ENCODE measurements at regions not wholly inside any gene's neighbourhood (a gene's known extent, or its start where the extent isn't known, plus 50 kb on each side); places are given as distances from the start of the nearest gene placed in this dataset.

GRCh38 chr9:129496473-129497004 is 124.4 kb downstream of the C9orf50 start:
- peak overlapping the region; percentile 58 for H3K4me3 ChIP-seq (ENCODE audit: low read depth, low read length, poor library complexity, severe bottlenecking)

GRCh38 chr9:129495620-129496472 is 125.1 kb downstream of the C9orf50 start:
- POLR2A ChIA-PET (ENCODE audit: low non-redundant PET), result interaction anchor here (0.6 to 1.0 kb wide), 3 partner anchors 13 to 1075 kb away, joined by 3 to 5 read pairs (median 4); partner anchors contain the start of gene IER5L
- H3K4me1 ChIP-seq (ENCODE audit: insufficient read depth, low read length, poor library complexity, severe bottlenecking), result peaks cover 65% of the 10 kb centered on the region
- peak overlapping the region; percentile 58 for H3K4me3 ChIP-seq (ENCODE audit: low read depth, low read length, poor library complexity, severe bottlenecking)
- CTCF ChIA-PET, result interaction anchor here (0.5 to 0.8 kb wide), 3 partner anchors 64 to 902 kb away, joined by 3 to 11 read pairs (median 5); no protein-coding TSS in a partner anchor
- peak overlapping the region; percentile 96 for H3K27ac ChIP-seq (ENCODE audit: low read depth, low read length, poor library complexity, severe bottlenecking)
- DNase-seq (ENCODE audit: low spot score), result peak; percentile 95
- BruUV-seq (replicated peaks), result no TSS peak
- no peaks in the 10 kb centered on the region for H3K36me3 ChIP-seq (ENCODE audit: insufficient read depth, low read length, poor library complexity, severe bottlenecking)
- TF ChIP-seq CTCF (conservative IDR thresholded peaks at IDR 0.05; ENCODE audit: low read depth, low read length), result no peak
- no peak for TF ChIP-seq EZH2 (IDR thresholded peaks at IDR 0.05; ENCODE audit: borderline replicate concordance, low read depth, low read length, poor library complexity, severe bottlenecking)
- intact Hi-C loops (cut with micrococcal nuclease; ENCODE audit: unreplicated experiment), result loop anchor here (5.0 to 10.0 kb wide), 2 partner anchors 109 to 359 kb away; no protein-coding TSS in a partner anchor
- no peaks in the 10 kb centered on the region for H3K27me3 ChIP-seq (replicated peaks; ENCODE audit: insufficient read depth, low read depth, low read length, poor library complexity)
- no peaks in the 10 kb centered on the region for H3K9me3 ChIP-seq (ENCODE audit: low read depth, low read length, poor library complexity, severe bottlenecking)

More at GRCh38 chr9:129496473-129497004, 124.4 kb downstream of the C9orf50 start:
- TF ChIP-seq EZH2 (IDR thresholded peaks at IDR 0.05; ENCODE audit: borderline replicate concordance, low read depth, low read length, poor library complexity, severe bottlenecking) (no peak), CTCF (conservative IDR thresholded peaks at IDR 0.05; ENCODE audit: low read depth, low read length) (no peak)
- peak overlapping the region; percentile 96 for H3K27ac ChIP-seq (ENCODE audit: low read depth, low read length, poor library complexity, severe bottlenecking)
- H3K27me3 ChIP-seq (replicated peaks; ENCODE audit: insufficient read depth, low read depth, low read length, poor library complexity), result no peaks in the 10 kb centered on the region
- H3K4me1 ChIP-seq (ENCODE audit: insufficient read depth, low read length, poor library complexity, severe bottlenecking), result peaks cover 60% of the 10 kb centered on the region
- intact Hi-C loops (cut with micrococcal nuclease; ENCODE audit: unreplicated experiment), result loop anchor here (5.0 to 10.0 kb wide), 2 partner anchors 108 to 359 kb away; no protein-coding TSS in a partner anchor
- peak; percentile 99 for DNase-seq (ENCODE audit: low spot score)
- H3K9me3 ChIP-seq (ENCODE audit: low read depth, low read length, poor library complexity, severe bottlenecking), result no peaks in the 10 kb centered on the region
- no peaks in the 10 kb centered on the region for H3K36me3 ChIP-seq (ENCODE audit: insufficient read depth, low read length, poor library complexity, severe bottlenecking)
- POLR2A ChIA-PET (ENCODE audit: low non-redundant PET), result interaction anchor here (0.5 to 1.0 kb wide), 5 partner anchors 12 to 1076 kb away, joined by 3 to 7 read pairs (median 5); partner anchors contain the start of gene IER5L
- CTCF ChIA-PET, result interaction anchor here (0.5 to 0.7 kb wide), 2 partner anchors 294 to 903 kb away, joined by 5 to 11 read pairs; no protein-coding TSS in a partner anchor
- no TSS peak for BruUV-seq (replicated peaks)

- DNase-seq (ENCODE audit: low spot score), result no peak
- BruUV-seq (replicated peaks), result no TSS peak
- Histone ChIP-seq H3K9me3 (ENCODE audit: low read depth, low read length, poor library complexity, severe bottlenecking) (no peaks in the 10 kb centered on the region), H3K27me3 (replicated peaks; ENCODE audit: insufficient read depth, low read depth, low read length, poor library complexity) (no peaks in the 10 kb centered on the region), H3K27ac (ENCODE audit: low read depth, low read length, poor library complexity, severe bottlenecking) (peak overlapping the region; percentile 59), H3K36me3 (ENCODE audit: insufficient read depth, low read length, poor library complexity, severe bottlenecking) (no peaks in the 10 kb centered on the region), H3K4me1 (ENCODE audit: insufficient read depth, low read length, poor library complexity, severe bottlenecking) (peaks cover 65% of the 10 kb centered on the region), H3K4me3 (ENCODE audit: low read depth, low read length, poor library complexity, severe bottlenecking) (no peak overlapping the region)
- ChIA-PET POLR2A (ENCODE audit: low non-redundant PET) (interaction anchor here (0.6 kb wide), 2 partner anchors 108 to 148 kb away, joined by 4 to 6 read pairs; no protein-coding TSS in a partner anchor), CTCF (interaction anchor here (0.7 kb wide), 1 partner anchor 17 kb away, joined by 8 read pairs; no protein-coding TSS in a partner anchor)
- TF ChIP-seq CTCF (conservative IDR thresholded peaks at IDR 0.05; ENCODE audit: low read depth, low read length), result no peak
- intact Hi-C loops (cut with micrococcal nuclease; ENCODE audit: unreplicated experiment), result loop anchor here (10.0 kb wide), 1 partner anchor 111 kb away; no protein-coding TSS in a partner anchor
These were observed 126.7 kb downstream of the C9orf50 start for GRCh38 chr9:129494113-129494789.
